ENCODE measurements at regions not wholly inside any gene's neighbourhood (a gene's known extent, or its start where the extent isn't known, plus 50 kb on each side); places are given as distances from the start of the nearest gene placed in this dataset.

DNA sequence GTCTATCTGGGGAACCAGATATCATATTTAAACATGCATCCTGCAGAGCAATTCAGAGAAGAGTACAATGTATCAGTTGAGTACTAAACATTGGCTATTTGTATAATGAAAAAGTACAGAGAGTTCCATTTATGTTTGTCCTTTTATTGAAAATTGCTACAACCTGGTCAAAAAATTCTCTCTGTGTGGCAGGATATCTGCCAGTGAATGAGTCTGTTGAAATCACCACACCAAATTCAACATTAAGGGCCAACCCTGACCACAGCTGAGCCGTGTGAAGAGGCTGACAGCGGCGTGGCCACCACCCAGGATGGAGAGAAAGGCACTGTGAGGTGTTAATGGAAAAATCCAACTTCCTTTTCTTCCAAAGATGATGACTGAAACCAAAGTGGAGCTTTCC lies 422.7 kb upstream of the PIK3R1 start:
- TF ChIP-seq POLR2A (IDR thresholded peaks at IDR 0.05) (no peak), POLR2AphosphoS5 (IDR thresholded peaks at IDR 0.05; ENCODE audit: insufficient read depth in 1 of 2, low read depth in 1 of 2) (no peak)
- TF ChIP-seq, protein P1, sequence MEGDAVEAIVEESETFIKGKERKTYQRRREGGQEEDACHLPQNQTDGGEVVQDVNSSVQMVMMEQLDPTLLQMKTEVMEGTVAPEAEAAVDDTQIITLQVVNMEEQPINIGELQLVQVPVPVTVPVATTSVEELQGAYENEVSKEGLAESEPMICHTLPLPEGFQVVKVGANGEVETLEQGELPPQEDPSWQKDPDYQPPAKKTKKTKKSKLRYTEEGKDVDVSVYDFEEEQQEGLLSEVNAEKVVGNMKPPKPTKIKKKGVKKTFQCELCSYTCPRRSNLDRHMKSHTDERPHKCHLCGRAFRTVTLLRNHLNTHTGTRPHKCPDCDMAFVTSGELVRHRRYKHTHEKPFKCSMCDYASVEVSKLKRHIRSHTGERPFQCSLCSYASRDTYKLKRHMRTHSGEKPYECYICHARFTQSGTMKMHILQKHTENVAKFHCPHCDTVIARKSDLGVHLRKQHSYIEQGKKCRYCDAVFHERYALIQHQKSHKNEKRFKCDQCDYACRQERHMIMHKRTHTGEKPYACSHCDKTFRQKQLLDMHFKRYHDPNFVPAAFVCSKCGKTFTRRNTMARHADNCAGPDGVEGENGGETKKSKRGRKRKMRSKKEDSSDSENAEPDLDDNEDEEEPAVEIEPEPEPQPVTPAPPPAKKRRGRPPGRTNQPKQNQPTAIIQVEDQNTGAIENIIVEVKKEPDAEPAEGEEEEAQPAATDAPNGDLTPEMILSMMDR (IDR thresholded peaks at IDR 0.05), result no peak

All from vagina (tissue), 2 donors.